Prostate gland (tissue), 2 donors: ENCODE measurements at regions not wholly inside any gene's neighbourhood (a gene's known extent, or its start where the extent isn't known, plus 50 kb on each side); places are given as distances from the start of the nearest gene placed in this dataset.

Experiments
- POLR2A ChIP-seq: fragments of 450-650 bp; IDR thresholded peaks from one replicate; pipeline ENCODE4 v1.6.1; 2016; ENCODE audit warnings: antibody characterized with exemption, mild to moderate bottlenecking
- POLR2AphosphoS5 ChIP-seq: sonication (generic); formaldehyde crosslinking; IDR thresholded peaks from one replicate; pipeline ENCODE4 v1.6.1; 2017; ENCODE audit warnings: antibody characterized with exemption
- TF ChIP-seq, protein P1 (sequence below), 4 experiments: fragments of 200-600 bp in 2 of 4; fragments of 450-650 bp in 2 of 4; sonication (generic) in 2 of 4; IDR thresholded peaks; 1 replicate in 3 of 4; 2 replicates in 1 of 4; pipeline ENCODE4 v1.5.1; 2016 to 2019; ENCODE audit warnings: antibody characterized with exemption in 4 of 4, mild to moderate bottlenecking in 2 of 4, moderate library complexity in 2 of 4

DNA sequence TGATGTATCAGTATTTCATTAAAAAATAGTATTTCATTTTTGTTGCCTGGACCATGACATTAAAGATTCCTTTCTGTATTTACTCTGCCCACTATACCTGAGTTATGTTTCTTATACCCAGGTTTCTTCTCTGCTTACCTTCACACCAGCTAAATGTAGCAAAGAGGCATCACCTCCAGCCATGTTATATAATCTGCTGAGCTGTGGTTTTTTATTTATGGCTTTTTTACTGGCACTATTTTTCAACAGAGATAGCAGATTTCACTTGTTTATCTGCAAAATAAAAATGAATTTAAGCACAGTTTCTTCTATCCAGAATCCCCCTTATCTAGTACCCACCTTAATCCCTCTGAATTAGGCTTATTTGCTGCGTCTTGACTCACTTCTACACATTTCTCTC is 979.0 kb upstream of the MAN1A1 start:
- TF ChIP-seq, protein P1, sequence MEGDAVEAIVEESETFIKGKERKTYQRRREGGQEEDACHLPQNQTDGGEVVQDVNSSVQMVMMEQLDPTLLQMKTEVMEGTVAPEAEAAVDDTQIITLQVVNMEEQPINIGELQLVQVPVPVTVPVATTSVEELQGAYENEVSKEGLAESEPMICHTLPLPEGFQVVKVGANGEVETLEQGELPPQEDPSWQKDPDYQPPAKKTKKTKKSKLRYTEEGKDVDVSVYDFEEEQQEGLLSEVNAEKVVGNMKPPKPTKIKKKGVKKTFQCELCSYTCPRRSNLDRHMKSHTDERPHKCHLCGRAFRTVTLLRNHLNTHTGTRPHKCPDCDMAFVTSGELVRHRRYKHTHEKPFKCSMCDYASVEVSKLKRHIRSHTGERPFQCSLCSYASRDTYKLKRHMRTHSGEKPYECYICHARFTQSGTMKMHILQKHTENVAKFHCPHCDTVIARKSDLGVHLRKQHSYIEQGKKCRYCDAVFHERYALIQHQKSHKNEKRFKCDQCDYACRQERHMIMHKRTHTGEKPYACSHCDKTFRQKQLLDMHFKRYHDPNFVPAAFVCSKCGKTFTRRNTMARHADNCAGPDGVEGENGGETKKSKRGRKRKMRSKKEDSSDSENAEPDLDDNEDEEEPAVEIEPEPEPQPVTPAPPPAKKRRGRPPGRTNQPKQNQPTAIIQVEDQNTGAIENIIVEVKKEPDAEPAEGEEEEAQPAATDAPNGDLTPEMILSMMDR (IDR thresholded peaks at IDR 0.05): no peak
- TF ChIP-seq POLR2A (no peak), POLR2AphosphoS5 (no peak)
